GM18873 (cell line): ENCODE measurements at regions not wholly inside any gene's neighbourhood (a gene's known extent, or its start where the extent isn't known, plus 50 kb on each side); places are given as distances from the start of the nearest gene placed in this dataset.

Experiments used
- ATAC-seq: cut with Tn5 transposase; IDR thresholded peaks from one replicate; pipeline ENCODE4 v1.9.1; 2021; ENCODE audit warnings: mild to moderate bottlenecking, moderate library complexity, moderate number of reproducible peaks; ENCODE audit not compliant: unreplicated experiment, low FRiP score

DNA sequence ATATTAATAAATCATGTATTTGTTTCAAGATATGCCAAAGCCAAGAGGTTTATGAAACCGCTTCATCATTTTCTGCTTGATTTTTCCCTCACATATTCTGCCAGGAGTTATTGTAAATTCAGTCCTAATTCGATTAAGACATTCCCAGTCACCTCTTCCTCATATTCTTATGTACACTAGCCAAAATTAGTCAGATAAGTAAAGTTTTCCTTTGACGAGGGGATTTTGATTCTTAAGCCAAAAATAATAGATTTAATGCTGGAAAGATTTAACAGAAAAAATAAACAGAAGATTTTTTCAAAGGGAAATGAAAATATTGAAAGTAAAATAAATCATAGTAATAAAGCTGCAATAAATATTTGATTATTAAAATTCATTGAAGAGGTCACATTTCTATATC, 51.0 kb upstream of the VEGFC start:
- ATAC-seq: no peak

DNA sequence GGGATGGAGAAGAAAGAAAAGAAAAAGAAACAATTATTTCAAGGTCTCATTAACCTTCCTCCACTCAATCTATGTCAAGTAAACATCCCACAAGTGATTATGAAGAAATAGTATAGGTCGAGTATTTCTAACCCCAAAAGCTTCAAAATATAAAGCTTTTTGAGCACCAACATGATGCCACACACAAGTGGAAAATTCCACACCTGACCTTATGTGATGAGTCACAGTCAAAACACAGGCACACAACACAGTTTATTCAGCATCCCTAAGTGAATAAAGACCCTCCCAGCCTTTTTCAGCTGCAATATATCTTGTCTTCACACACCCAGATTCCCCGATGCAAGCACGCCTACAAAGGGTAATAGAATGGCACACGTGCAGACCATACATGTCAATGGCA, 51.7 kb upstream of the VEGFC start:
- ATAC-seq: no peak

DNA sequence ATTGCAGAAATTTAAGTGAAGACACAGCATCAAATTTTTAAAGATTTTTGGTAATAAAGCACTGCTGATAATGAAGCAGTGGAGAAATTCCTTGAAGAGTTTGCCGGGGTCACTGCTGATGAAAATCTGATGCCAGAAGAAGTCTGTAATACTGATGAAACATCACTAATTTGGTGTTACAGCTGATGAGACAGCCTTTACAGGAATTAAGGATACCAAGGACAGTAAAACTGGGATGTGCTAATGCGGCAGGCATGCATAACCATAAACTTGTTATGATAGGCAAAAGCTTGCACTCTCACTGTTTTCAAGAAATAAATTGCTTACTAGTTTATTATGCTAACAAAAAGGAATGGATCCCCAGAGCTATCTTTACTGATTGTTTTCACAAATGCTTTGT, 52.9 kb upstream of the VEGFC start:
- no peak for ATAC-seq

- ATAC-seq: no peak
Measured at GRCh38 chr4:176849076-176849475, 56.4 kb upstream of the VEGFC start.

DNA sequence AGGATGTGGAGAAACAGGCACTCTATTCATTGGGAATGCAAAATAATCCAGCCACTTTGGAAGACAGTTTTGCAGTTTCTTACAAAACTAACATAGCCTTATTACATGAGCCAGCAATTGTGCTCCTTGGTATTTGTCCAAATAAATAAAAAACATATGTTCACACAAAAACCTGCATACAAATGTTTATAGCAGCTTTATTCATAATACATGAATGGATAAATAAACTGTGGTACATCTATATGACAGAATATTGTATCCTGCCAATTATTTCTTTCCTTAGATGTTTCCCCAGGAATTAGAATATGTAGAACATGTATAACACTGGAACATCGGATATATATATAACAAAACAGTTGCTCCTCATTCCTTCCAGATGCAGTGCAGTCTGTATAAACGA, 57.7 kb upstream of the VEGFC start:
- no peak for ATAC-seq

GRCh38 chr4:176856421-176856820, 63.7 kb upstream of the VEGFC start:
- ATAC-seq: no peak

- ATAC-seq: no peak
Measured at GRCh38 chr4:176858839-176859238, 66.1 kb upstream of the VEGFC start.

DNA sequence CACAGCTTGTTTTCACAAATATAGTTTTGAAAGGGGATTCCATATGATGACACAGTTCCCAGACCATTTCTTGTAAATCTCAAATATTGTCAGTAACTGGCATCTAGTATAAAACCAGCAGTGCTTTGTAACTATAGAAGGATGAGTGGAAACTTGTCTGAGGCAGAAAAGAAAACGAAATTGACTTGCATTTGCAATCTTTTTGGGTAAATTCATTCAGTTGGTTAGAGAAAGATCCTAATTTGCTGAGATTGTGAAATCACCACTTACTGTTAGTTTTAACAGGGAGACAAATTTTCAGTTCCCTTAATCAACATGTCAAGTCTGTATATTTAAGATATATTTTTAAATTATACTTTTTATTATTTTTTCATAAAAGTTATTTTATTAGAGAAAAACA, 71.5 kb upstream of the VEGFC start:
- ATAC-seq: no peak

- no peak for ATAC-seq
Measured at GRCh38 chr4:176868676-176869075, 76.0 kb upstream of the VEGFC start.

- ATAC-seq: no peak
Measured at GRCh38 chr4:176872461-176872860, 79.7 kb upstream of the VEGFC start.

DNA sequence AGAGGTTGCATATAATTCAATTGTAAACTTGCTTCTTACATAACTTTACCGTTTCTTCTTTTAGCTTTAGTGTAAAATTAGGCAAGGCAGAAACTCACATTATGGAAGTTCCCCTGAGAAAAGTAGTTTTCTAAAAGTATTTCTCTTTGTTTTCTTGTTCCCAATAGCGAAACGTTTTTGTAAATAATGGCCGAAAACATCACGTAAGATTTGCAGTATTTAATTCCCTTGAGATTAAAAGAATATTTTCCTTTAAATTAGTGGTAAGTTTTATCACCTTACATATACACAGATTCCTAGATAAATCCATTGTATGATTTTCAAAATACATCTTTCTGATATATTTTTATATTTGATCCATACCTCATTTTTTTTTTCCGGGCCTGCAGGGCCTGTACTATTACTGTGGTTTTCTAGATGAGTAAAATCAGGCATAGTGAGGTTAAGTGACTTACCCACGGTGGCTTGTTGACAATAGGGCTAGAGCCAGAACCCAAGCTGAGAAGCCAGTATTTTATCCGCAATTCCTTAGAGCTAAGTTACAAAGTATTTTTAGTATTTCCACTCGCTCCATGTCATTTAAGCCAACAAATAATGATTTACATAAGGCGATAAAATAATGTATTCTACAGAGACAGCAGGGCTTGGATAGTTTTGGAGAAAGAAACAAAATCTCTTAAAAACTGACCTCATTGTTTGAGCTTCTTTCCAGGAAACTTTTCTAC, 82.2 kb upstream of the VEGFC start:
- no peak for ATAC-seq

DNA sequence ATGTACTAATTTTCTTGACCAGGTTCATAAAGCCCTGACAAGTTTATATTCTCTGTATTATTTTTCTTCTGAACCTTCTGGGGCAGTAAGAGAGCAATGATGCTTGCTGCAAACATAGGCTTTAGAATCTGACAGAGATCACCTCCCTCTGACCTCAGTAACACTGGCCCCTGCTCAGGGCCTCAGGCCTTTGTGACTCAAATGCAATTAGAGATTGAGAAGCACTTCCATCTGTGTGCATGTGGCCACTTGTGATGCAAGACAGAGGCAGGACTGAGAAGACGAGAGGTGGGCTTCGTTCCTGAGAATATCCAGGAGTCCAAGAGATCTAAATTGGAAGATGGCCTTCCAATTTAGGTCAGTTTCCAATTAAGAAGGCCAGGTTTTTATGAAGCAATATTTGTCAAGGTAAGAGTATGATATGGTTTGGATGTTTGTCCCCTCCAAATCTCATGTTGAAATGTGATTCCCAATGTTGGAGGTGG, 82.8 kb upstream of the VEGFC start:
- ATAC-seq: no peak

GRCh38 chr4:176879380-176880116, 86.8 kb upstream of the VEGFC start:
- no peak for ATAC-seq

DNA sequence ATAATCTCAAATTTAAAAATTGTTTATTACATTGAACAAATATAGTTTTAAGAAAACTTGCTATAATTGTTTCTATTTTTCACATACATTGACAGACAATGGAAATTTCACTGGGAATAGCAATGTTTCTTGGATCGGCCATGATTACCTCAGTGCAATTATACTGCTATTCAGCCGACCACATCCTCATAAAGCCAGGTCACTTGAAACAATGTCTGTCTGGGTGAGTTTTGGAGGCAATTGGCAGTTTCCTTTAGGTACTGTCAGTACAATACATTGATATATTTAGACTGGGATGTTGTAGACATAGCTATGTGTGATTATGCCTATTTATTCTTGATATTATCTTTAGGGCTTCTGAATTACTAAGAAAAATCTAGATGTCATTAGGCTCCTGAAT, 89.5 kb upstream of the VEGFC start:
- no peak for ATAC-seq

- no peak for ATAC-seq
Measured at GRCh38 chr4:176883108-176883550, 90.4 kb upstream of the VEGFC start.

DNA sequence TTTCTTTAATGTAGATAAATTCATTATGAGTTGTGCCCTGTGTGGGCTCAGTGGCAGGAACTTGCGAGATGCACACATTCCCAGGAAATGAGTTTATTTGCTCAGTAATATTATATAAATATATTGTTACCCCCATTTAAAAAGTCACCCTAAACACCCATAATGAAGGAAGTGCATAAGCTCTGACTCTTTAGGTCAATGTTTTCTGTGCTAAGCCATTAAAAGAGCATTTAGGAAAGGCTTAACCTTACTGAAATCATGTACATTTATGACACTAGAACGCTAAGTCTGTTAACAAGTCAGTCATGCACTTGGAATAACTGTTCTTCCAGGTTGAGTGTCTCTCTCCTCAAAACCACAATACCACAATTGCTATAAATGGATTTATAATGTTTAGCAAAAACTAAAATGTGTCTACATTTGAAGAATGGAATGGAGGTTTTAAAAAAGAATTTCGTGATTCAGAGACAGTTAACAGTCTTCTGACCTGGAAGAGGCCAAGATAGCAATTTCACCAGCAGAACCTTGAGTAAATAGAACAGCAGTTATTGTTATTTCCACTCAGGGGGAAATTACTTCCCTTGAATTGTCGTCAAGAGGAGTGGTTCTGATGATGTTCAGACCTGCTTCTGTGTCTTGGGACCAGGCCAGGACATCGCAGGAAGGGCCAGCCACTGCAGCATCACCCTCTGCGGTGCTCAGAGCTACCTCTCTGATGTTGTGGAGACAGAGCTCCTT, 91.1 kb upstream of the VEGFC start:
- no peak for ATAC-seq

DNA sequence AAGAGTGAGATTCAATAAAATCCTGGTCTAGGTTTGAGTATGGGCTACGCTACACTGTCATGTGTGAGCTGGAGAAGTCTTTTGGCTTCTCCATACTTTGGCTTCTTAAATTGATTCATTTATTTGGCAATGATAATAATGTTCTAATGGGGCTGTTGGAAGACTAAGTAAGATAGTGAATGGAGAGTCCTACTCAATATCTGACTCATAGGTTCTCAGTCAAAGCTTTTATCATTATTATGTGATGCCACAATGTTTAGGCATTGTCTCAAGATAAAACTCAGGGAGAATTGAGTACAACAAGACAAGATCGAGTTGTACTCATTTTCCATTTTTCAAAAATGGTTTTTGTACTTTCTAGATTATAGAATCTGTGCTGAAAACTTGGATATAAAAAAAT, 92.5 kb upstream of the VEGFC start:
- no peak for ATAC-seq

DNA sequence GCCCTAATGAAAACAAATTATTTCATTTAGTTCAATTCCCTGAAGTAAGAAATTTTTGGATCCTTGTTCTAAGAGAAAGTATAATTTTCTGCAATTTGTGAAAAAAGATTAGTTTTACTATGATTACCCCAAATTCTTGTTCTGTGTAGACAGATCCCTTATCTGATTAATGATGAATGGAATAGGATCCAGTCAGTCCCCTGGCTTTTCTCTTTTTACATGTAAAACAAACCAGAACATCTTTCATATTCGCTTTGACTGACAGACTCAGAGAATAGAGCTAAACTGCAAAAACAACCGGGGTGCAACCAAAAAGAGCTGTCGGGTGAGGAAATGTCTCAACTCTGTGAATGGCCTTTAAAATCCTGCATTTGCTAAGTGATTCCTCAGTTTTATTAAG, 93.4 kb upstream of the VEGFC start:
- ATAC-seq: no peak

GRCh38 chr4:176889776-176890175, 97.1 kb upstream of the VEGFC start:
- ATAC-seq: no peak

DNA sequence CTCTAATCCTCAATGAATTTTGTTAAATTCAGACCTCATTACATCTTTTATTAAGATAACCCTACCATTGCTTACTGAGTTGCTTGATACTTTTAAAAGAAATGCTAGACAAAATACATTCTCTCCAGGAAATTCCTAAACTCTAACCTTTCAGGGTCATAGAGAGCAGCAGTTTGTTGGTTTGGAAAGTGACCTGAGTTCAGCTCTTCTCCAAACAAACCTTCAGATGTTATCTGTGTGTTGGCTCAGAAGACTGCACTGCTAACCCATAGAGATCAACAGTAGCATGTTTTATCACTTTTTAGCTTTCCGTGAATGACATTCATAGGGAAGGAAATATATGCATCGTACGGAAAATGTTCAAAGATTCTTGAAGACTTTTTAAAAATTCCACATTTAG, 101.8 kb upstream of the VEGFC start:
- no peak for ATAC-seq

- no peak for ATAC-seq
Measured at GRCh38 chr4:176896211-176896610, 103.5 kb upstream of the VEGFC start.
